C4-2B (cell line): ENCODE measurements at regions not wholly inside any gene's neighbourhood (a gene's known extent, or its start where the extent isn't known, plus 50 kb on each side); places are given as distances from the start of the nearest gene placed in this dataset.

Experiments
- ZFX ChIP-seq: fragments of 450-650 bp; IDR thresholded peaks from 2 replicates; pipeline ENCODE4 v1.6.1; 2017
- TF ChIP-seq, protein P1 (sequence below): fragments of 450-650 bp; conservative IDR thresholded peaks from 2 replicates; pipeline ENCODE4 v1.5.1; 2017; ENCODE audit warnings: mild to moderate bottlenecking

DNA sequence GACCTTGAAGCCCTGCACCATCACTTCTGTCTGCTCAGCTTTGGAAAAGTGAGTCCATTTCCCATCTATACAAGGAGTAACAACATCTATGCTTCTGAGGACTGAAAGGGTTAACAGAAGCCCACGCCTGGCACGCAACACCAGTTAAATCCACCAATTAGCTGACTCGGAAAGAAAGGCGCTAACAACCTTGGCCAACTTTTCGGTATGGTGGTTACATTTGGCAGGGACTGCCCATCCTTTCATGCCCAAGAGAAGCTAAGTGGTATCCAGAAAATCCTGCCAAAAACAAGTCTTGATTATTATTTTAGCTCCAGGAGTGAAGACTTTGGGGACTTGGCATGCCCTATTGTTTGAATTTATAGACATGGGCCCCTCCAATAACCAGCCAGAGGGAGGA is 202.3 kb upstream of the RPL38 start:
- TF ChIP-seq, protein P1, sequence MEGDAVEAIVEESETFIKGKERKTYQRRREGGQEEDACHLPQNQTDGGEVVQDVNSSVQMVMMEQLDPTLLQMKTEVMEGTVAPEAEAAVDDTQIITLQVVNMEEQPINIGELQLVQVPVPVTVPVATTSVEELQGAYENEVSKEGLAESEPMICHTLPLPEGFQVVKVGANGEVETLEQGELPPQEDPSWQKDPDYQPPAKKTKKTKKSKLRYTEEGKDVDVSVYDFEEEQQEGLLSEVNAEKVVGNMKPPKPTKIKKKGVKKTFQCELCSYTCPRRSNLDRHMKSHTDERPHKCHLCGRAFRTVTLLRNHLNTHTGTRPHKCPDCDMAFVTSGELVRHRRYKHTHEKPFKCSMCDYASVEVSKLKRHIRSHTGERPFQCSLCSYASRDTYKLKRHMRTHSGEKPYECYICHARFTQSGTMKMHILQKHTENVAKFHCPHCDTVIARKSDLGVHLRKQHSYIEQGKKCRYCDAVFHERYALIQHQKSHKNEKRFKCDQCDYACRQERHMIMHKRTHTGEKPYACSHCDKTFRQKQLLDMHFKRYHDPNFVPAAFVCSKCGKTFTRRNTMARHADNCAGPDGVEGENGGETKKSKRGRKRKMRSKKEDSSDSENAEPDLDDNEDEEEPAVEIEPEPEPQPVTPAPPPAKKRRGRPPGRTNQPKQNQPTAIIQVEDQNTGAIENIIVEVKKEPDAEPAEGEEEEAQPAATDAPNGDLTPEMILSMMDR = no peak
- no peak for TF ChIP-seq ZFX
